ENCODE measurements at regions not wholly inside any gene's neighbourhood (a gene's known extent, or its start where the extent isn't known, plus 50 kb on each side); places are given as distances from the start of the nearest gene placed in this dataset.

GRCh38 chr2:5889519-5889918, 197.3 kb downstream of the SOX11 start:
- TF ChIP-seq CTCF (IDR thresholded peaks at IDR 0.05) (no peak), REST (IDR thresholded peaks at IDR 0.05; ENCODE audit: insufficient read depth in 1 of 2, low read depth in 2 of 2, low read length in 1 of 2) (no peak)
